ENCODE measurements at regions not wholly inside any gene's neighbourhood (a gene's known extent, or its start where the extent isn't known, plus 50 kb on each side); places are given as distances from the start of the nearest gene placed in this dataset.

DNA sequence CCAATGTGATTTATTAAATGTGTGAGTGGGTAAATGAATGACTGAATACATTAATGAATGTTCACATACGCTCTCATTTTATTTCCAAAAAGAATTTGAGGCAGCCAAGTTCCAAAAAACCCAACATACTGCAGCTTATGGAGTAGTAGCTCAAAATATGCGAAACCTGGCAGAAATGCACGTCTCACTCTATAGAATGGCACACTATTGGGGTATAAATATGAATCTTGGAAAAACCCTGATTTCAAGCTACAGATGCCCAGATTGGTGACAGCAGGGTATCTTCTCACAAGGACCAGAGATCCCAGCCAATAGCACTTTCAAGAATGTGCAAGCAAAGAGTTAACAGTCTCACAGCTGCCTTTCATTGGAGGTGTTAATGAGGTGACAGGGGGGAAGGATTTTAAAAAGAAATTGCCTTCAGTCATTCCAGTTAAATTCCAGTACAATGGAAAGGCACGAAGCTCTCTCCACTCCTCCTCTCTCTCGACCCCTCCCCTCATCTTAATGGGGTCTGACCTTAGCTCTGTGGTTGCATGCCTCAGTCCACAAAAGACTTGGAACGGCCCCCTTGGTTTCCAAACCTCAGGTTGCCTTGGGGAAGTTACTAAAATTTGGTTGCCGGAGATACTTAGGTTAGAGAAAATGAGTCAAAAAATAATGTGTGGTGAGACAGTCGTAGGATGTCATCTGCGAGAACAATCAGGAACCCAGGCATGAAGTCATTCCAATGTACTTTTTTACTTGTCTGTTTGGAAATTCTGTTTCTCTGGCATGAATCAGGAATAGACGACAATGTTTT is 307.4 kb downstream of the NFIB start:
- no peak for FAIRE-seq

More for the DNA sequence above, 307.4 kb downstream of the NFIB start:
- Histone ChIP-seq H3K79me2 (ENCODE audit: insufficient read depth, low read length) (no peaks in the 10 kb centered on the region), H3K36me3 (replicated peaks in 1 of 2; ENCODE audit: control insufficient read depth in 1 of 2, insufficient read depth in 2 of 2, low read length in 2 of 2) (no peaks in the 10 kb centered on the region), H3K9me3 (ENCODE audit: low read length) (no peaks in the 10 kb centered on the region), H3K4me2 (ENCODE audit: low read depth, low read length) (no peak overlapping the region), H3K4me1 (ENCODE audit: insufficient read depth, low read length) (no peaks in the 10 kb centered on the region), H3K27ac (ENCODE audit: extremely low read length, insufficient read depth, low read length) (no peak overlapping the region), H4K20me1 (ENCODE audit: insufficient read depth, low read length) (no peaks in the 10 kb centered on the region), H3K27me3 (ENCODE audit: control insufficient read depth in 1 of 2, insufficient read depth in 2 of 2, low read length in 2 of 2) (no peaks in the 10 kb centered on the region; a peak in 1 of 5 replicates), H3K4me3 (replicated peaks in 1 of 3; ENCODE audit: insufficient read depth in 1 of 3, low read depth in 2 of 3, low read length in 3 of 3) (no peak overlapping the region), H3K9ac (ENCODE audit: insufficient read depth, low read depth, low read length) (no peak overlapping the region), H2AFZ (ENCODE audit: low read length) (no peak overlapping the region)
- CTCF ChIA-PET (ENCODE audit: low intra/inter-chr PET ratio, low total read pairs): no interaction called here
- WGBS (ENCODE audit: low lambda C conversion rate): 33% methylated on average over 10 of the region's 10 CpGs
- DNase-seq (ENCODE audit: low spot score) (no peak), ATAC-seq (no peak)
- in situ Hi-C loops (cut with HindIII; ENCODE audit: extremely low pct_ligation_motif_present, low pct_unique_long_range_greater_than_20kb): no loop called here
- intact Hi-C loops (cut with micrococcal nuclease; ENCODE audit: unreplicated experiment): no loop called here
- no TSS peak for BruUV-seq (replicated peaks)
- TF ChIP-seq CCAR2 (optimal IDR thresholded peaks at IDR 0.05; ENCODE audit: low read depth, low read length) (no peak), MTF1 (CRISPR knock-in tag; IDR thresholded peaks at IDR 0.05) (no peak), DRAP1 (CRISPR knock-in tag; IDR thresholded peaks at IDR 0.05) (no peak), ZNF570 (CRISPR knock-in tag; IDR thresholded peaks at IDR 0.05; ENCODE audit: borderline replicate concordance) (no peak), ZNF446 (CRISPR knock-in tag; IDR thresholded peaks at IDR 0.05) (no peak), NR1H2 (CRISPR knock-in tag; IDR thresholded peaks at IDR 0.05; ENCODE audit: borderline replicate concordance, low read depth) (no peak), ZMYM2 (CRISPR knock-in tag; IDR thresholded peaks at IDR 0.05) (no peak), ZNF205 (CRISPR knock-in tag; IDR thresholded peaks at IDR 0.05) (no peak), ZNF619 (CRISPR knock-in tag; IDR thresholded peaks at IDR 0.05) (no peak), ARID3A (IDR thresholded peaks at IDR 0.05; ENCODE audit: low read depth, low read length) (no peak), NFIC (IDR thresholded peaks at IDR 0.05; ENCODE audit: low read length) (no peak)
- POLR2A ChIA-PET: no interaction called here
